Endothelial cell of hepatic sinusoid (primary cell): ENCODE measurements at regions not wholly inside any gene's neighbourhood (a gene's known extent, or its start where the extent isn't known, plus 50 kb on each side); places are given as distances from the start of the nearest gene placed in this dataset.

ENCODE experiments used
- in situ Hi-C: cut with HindIII; loops from 2 replicates; pipeline ENCODE4 v1.10.0; 2017; ENCODE audit warnings: low sequenced_read_pairs

DNA sequence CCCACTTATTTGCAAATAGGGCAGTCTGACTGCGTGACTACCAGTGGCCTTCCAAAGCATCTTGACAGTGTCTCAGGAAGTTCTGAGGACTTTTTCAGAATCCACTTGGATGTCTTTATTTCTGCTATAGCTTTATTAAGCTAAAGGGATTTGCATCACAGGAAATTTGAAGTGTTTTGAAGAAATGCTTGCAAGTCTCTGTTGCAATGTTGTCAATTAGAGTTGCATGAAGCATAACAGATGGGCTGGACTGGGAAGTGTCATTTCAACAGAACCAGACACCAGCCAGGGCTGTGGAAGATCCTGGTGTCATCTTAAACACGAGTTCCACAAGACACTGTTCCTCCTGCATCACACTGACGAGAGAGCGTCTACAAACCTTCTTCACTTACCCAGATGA is 224.5 kb downstream of the EN1 start:
- in situ Hi-C loops: loop anchor here (10.0 kb wide), 1 partner anchor 48 kb away; no protein-coding TSS in a partner anchor

DNA sequence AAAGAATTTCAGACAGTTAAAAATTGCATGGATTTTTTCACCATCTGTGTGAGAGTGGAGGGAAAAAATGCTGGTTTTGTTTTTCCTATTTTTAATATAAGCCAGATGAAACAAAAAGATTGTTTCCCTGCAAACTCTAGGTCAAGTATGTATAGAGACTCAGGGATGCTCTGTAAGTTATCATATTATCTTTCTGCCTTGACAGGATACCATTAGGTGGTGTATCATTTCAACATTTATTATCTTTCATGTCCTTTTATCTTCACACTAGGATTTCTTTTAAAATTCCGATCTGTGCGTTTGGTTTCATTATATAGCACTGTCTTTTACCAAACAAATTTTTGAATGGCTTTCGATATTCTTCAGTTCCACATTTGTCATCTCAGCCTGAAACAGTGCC is 225.3 kb downstream of the EN1 start:
- in situ Hi-C loops: loop anchor here (10.0 kb wide), 1 partner anchor 47 kb away; no protein-coding TSS in a partner anchor

GRCh38 chr2:118618279-118618678 is 229.2 kb downstream of the EN1 start:
- in situ Hi-C loops: no loop called here

DNA sequence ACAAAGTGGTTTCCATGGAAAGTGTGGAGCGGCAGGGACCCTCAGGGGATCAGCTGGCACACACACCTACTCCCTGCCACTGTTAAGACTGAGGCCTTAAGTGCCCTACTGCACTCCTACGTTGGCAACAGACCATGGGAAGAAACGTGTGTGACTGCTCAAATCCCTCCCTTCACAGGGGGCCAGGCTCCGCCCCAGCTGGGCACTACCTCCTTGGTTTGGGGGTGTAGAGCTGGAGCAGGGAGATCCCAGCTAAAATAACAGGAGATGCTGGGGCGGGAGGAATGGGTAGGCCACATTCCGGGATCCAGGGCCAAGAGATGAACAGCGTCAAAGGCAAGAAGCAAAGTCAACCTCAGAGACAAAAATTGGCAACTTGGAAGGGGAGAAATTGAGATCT is 231.0 kb downstream of the EN1 start:
- in situ Hi-C loops: no loop called here

DNA sequence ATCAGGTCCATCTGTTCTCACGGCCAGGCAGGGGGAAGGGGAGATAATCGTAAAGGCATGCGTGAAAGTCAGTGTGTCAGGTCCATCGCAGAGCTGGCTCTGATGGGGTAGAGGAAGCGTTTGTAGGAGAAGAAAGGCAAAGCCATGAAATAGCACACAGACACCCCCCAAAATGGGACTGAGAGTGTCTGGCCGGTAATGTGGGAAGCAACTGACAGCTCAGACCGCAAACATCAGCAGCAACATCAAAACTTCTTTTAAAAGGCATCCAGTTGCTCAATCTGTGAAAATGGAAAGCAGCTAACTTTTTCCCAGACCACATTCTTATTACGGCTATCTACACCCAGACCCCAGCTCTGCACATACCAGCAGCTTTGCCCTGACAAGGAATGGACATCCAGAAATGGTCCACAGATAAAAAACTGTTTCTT is 232.6 kb downstream of the EN1 start:
- in situ Hi-C loops: no loop called here

- in situ Hi-C loops: no loop called here
These were observed 233.7 kb downstream of the EN1 start for GRCh38 chr2:118613737-118614136.

DNA sequence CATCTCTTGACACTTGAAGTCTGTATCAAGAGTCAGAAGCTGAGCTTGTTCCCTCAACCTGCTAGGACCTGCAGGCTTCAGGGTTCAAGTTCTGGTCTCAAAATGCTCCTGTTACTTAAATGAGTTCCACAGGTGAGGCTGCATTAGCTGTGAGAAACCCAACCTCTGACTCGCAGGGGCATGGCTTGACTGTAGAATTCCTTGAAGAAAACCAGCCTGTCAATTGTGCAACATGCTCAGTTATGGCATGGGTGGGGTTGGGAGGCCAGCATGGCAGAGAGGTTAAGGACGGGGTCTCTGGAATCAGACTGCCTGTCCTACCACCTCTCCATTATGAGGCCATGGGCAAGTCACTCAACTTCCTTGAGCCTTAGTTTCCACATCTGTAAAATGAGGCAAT is 235.8 kb downstream of the EN1 start:
- in situ Hi-C loops: no loop called here

DNA sequence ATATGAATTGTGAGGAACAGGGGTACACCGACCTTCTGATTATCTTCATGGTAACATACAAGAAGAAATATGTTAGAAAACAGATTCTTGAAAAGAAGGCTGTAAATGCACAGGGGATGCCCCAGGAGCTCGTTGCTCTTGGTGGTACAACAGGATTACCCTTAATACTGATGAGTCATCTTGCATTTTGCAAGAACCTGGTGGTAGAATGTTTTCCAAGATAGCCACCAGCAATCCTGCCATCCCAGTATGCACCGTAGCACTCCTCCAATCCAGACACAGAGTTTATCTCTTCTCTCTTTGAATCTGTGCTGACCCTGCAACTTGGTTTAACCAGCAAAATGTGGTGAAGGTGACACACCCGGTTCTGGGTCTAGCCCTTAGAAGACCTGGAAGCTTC is 238.3 kb downstream of the EN1 start:
- in situ Hi-C loops: no loop called here

GRCh38 chr2:118607641-118608040 is 239.8 kb downstream of the EN1 start:
- in situ Hi-C loops: no loop called here

- in situ Hi-C loops: no loop called here
These were observed 242.6 kb downstream of the EN1 start for GRCh38 chr2:118604811-118605210.

- in situ Hi-C loops: no loop called here
These were observed 243.1 kb downstream of the EN1 start for GRCh38 chr2:118604371-118604770.

DNA sequence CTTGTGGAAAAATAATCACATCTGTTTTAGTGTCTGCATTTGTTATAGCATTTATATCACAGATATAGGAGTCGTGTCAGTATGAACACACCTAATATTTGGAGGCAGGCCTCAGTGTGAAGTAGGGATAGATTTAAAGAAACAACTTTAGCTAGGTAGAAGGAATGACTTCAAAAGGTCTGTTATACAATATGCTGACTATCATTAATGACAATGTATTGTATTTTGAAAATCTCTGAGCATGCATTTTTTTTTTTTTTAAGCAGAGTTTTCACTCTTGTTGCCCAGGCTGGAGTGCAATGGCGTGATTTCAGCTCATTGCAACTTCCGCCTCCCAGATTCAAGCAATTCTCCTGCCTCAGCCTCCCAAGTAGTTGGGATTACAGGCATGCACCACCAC is 248.3 kb downstream of the EN1 start:
- in situ Hi-C loops: no loop called here

DNA sequence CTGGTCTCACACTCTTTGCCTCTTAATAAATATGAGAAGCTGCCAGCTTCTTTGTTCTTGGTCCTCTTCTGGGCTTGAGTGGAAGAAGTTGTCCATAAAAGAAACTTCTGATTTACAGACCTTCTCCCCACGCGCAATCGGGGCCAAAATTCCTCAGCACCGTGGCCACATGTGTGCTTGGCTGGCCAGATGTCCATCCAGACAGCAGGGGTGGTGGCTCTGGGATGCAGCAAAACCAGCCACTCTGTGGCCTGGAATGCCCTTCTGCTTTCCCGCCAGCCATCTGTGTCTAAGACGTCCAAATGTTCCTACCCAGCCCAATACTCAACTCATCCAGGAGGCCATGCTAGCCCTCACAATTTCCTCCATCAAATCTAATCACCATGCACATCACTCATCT is 250.8 kb downstream of the EN1 start:
- in situ Hi-C loops: no loop called here

DNA sequence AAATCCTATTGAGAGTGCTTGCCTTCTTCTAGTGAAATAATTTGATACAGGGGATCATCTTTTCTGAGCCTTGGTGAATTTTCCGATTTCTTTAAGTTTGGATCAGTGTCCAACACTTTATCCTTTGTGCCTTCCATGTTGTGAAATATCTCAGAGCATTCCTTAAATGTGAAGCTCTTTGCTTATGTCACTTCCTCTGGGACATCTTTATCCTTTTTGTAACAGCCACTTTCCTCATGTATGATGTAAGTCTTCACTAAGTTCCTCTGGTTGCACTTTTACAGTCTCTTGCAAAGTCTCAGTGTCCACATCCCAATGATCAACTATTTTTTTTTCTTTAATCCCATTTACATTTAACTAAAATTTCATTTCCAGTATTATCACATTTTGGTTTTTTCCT is 254.2 kb downstream of the EN1 start:
- in situ Hi-C loops: no loop called here

DNA sequence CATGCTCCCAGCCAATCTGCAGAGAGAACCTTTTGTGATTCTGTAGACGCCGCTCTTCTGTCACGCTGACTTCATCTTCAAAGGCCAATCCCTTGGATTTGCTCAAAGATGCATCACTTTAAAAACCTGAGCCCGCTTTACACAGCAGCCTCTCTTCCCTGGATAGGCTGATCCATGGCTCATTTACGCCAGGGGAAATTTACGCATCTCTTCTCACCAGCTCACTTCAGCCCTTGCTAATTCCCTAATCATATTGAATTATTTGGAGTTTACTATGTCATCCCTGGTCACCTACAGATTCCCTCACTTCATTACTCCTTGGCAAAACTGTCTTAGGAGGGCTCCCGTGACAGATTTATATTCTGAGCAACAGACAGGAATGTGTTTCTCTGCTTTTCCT is 256.2 kb downstream of the EN1 start:
- in situ Hi-C loops: no loop called here

DNA sequence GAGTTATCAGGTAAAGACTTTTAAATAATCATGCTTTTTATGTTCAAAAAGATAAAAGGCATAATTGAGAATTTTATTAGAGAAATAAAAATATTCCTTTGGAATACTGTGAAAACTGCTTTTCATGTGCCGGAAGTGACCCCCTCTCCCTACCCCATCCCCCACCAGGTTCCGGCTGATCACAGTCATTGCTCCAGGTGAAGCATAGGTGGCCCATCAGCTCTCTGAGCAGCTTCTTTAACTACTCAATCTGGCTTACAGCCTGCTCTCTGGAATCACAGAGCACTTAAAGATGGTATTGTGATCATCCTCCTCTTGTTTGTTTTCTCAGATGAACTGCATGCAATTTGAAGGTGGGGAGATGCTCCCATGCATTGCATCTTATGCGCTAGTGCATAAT is 257.7 kb downstream of the EN1 start:
- in situ Hi-C loops: no loop called here

GRCh38 chr2:118588850-118589249 is 258.6 kb downstream of the EN1 start:
- in situ Hi-C loops: no loop called here

DNA sequence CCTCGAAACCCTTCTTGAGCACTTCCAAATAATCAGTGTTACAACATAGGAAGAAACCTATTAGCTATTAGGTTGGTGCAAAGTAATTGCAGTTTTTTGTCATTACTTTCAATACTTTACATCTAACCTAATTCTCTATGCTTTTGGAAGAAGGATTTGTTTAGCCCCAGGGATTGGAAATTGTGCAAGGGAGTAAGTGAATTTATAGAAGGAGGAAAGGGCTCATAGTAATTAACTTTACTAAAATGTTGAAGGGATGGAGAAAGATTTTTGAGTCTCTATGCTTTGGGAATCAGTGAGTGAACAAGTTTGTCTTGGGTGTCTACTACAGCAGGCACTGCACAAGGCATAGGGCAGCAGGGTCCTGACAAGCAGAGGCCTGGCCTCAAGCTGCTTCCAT is 261.1 kb downstream of the EN1 start:
- in situ Hi-C loops: no loop called here

DNA sequence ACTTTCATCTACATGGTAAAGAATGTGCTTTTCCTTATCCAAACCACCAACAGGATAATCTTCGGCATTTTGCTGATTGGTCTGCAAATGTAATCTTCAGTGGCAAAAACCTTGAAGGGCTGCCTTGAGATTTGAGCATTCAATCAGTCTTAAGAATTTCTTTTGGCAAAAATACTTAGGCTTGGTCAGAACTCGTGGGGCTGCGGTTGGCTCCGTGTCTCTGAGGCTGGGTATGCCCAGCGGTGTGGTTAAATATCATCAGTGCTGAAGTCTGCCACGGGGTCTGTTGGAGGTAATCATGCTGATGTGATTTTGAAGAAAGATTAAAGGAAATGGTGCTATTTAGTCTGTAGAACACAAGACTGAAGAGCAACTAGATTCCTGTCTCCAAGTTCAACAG is 262.6 kb downstream of the EN1 start:
- in situ Hi-C loops: no loop called here

- in situ Hi-C loops: no loop called here
These were observed 263.2 kb downstream of the EN1 start for GRCh38 chr2:118584062-118584749.

DNA sequence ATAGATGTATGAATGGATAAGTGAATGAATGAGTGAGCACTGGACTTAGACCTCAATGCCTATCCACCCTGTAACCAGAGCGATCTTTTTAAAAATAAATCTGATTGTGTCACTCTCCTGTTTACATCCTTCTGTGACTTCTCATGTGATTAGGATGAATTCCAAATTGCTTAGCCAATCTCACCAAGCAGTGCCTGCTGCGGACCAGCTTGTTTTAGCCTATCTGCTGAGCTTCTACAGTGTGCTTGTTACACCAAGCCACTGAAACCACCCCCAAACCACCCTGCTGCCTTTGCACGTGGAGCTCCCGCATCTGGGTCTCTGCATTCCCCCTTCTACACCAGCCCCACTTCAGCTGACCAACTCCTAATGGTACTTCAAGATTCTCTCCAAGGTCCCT is 265.4 kb downstream of the EN1 start:
- in situ Hi-C loops: no loop called here

- in situ Hi-C loops: no loop called here
These were observed 266.8 kb downstream of the EN1 start for GRCh38 chr2:118580651-118581050.

GRCh38 chr2:118580107-118580506 is 267.3 kb downstream of the EN1 start:
- in situ Hi-C loops: no loop called here
